ENCODE measurements at regions not wholly inside any gene's neighbourhood (a gene's known extent, or its start where the extent isn't known, plus 50 kb on each side); places are given as distances from the start of the nearest gene placed in this dataset.

DNA sequence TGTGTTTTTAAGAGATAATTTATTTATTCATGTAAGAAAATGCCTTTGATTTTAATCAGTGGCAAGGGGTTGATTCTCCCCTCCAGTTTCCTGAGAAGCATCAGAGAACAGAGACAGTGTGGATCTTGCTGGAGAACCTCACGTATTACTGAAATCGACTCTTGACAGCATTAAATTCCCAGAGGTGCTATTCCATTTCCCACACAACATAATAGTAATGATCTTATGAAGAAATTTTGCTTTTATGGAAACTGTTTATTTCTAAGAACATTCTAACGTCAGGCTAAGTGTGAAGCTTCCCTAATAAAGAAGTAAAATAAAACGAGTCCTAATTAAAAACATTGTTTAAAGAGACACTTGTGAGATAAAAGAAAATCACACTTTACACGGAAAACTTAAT is 293.1 kb upstream of the NRP1 start:
- Histone ChIP-seq H3K27ac (ENCODE audit: low read depth, low read length) (no peak overlapping the region), H3K79me2 (ENCODE audit: control insufficient read depth, low read length) (no peaks in the 10 kb centered on the region), H3F3A (ENCODE audit: control insufficient read depth, insufficient read depth) (no peaks in the 10 kb centered on the region), H3K9me3 (ENCODE audit: control insufficient read depth, insufficient read depth, low read length) (no peaks in the 10 kb centered on the region), H3K4me2 (ENCODE audit: low read length) (no peak overlapping the region), H3K4me1 (ENCODE audit: control insufficient read depth, low read length) (no peaks in the 10 kb centered on the region), H4K20me1 (ENCODE audit: control insufficient read depth, insufficient read depth, low read depth, low read length) (no peaks in the 10 kb centered on the region), H3K36me3 (ENCODE audit: control insufficient read depth, low read length) (no peaks in the 10 kb centered on the region), H3K4me3 (ENCODE audit: low read length) (no peak overlapping the region), H3K9me2 (replicated peaks; ENCODE audit: control insufficient read depth, low read length) (no peaks in the 10 kb centered on the region), H3K27me3 (ENCODE audit: control insufficient read depth, low read length) (no peaks in the 10 kb centered on the region)
- TF ChIP-seq, protein P1, sequence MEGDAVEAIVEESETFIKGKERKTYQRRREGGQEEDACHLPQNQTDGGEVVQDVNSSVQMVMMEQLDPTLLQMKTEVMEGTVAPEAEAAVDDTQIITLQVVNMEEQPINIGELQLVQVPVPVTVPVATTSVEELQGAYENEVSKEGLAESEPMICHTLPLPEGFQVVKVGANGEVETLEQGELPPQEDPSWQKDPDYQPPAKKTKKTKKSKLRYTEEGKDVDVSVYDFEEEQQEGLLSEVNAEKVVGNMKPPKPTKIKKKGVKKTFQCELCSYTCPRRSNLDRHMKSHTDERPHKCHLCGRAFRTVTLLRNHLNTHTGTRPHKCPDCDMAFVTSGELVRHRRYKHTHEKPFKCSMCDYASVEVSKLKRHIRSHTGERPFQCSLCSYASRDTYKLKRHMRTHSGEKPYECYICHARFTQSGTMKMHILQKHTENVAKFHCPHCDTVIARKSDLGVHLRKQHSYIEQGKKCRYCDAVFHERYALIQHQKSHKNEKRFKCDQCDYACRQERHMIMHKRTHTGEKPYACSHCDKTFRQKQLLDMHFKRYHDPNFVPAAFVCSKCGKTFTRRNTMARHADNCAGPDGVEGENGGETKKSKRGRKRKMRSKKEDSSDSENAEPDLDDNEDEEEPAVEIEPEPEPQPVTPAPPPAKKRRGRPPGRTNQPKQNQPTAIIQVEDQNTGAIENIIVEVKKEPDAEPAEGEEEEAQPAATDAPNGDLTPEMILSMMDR (IDR thresholded peaks at IDR 0.05; ENCODE audit: low read depth, low read length, poor library complexity, severe bottlenecking), result no peak
- no peak for TF ChIP-seq EZH2phosphoT487 (IDR thresholded peaks at IDR 0.05; ENCODE audit: borderline replicate concordance, low read length)

DNA sequence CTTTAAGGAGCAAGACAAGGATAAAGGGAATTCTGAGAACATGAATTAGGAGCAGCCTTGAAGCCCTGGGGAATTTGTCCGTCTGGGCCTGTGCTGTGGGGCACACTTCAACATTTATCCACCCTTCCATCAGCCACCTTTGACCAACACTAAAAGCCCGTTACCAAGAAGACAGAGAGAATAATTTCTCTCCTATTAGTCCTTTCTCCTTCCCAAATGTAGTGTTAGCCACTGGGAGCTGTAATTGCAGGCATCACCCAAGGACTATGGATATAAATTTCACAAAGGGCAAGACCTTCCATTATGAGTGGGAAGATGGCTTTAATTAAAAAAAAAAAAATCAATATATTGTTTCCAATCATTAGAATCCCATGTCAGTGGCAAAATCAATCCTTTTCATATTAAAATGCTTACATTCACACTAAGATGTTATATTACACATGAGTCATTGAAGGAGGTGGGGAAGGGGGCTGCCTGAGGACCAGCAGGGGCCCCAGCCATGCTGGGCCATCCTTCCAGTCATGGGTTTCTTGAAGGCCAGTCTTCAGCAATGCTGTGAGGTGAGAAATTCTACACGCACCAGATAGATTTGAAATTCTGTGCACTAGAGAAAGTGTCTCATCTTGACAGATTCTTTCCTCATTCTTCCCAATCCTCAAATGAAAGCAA is 292.5 kb upstream of the NRP1 start:
- no peaks in the 10 kb centered on the region for H3K4me1 ChIP-seq (ENCODE audit: control insufficient read depth, low read length)
- TF ChIP-seq, protein P1 (IDR thresholded peaks at IDR 0.05; ENCODE audit: low read depth, low read length, poor library complexity, severe bottlenecking), result no peak
- TF ChIP-seq EZH2phosphoT487 (IDR thresholded peaks at IDR 0.05; ENCODE audit: borderline replicate concordance, low read length), result no peak
- H3K27me3 ChIP-seq (ENCODE audit: control insufficient read depth, low read length), result no peaks in the 10 kb centered on the region
- no peak overlapping the region for H3K4me2 ChIP-seq (ENCODE audit: low read length)
- H4K20me1 ChIP-seq (ENCODE audit: control insufficient read depth, insufficient read depth, low read depth, low read length), result no peaks in the 10 kb centered on the region
- H3K4me3 ChIP-seq (ENCODE audit: low read length), result no peak overlapping the region
- no peaks in the 10 kb centered on the region for H3K79me2 ChIP-seq (ENCODE audit: control insufficient read depth, low read length)
- no peaks in the 10 kb centered on the region for H3K36me3 ChIP-seq (ENCODE audit: control insufficient read depth, low read length)
- no peaks in the 10 kb centered on the region for H3F3A ChIP-seq (ENCODE audit: control insufficient read depth, insufficient read depth)
- H3K9me2 ChIP-seq (replicated peaks; ENCODE audit: control insufficient read depth, low read length), result no peaks in the 10 kb centered on the region
- H3K9me3 ChIP-seq (ENCODE audit: control insufficient read depth, insufficient read depth, low read length), result no peaks in the 10 kb centered on the region
- no peak overlapping the region for H3K27ac ChIP-seq (ENCODE audit: low read depth, low read length)

DNA sequence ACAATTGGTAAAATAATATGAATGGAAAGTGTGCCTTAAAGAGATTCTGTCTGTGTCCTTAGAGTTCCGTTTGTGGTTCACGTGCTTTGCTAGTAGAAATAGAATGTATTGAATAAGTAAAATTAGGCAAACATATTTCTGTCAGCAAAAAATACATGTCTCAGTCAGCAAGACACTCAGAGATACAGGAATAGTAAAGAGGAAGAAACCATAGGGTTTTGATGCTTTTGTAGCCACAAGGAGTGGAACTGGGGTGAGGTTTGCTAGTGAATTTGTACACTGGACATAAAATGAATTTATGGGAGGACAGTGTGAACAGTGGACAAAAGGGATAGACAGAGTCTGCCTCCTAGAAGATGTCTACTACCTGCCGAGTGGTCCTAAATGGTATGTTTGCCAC is 289.2 kb upstream of the NRP1 start:
- H3K9me3 ChIP-seq (ENCODE audit: control insufficient read depth, insufficient read depth, low read length), result no peaks in the 10 kb centered on the region; the same call in 1 of the 2 replicates
- H3K27me3 ChIP-seq (ENCODE audit: control insufficient read depth, low read length), result no peaks in the 10 kb centered on the region
- no peaks in the 10 kb centered on the region for H3K4me1 ChIP-seq (ENCODE audit: control insufficient read depth, low read length)
- H3K9me2 ChIP-seq (replicated peaks; ENCODE audit: control insufficient read depth, low read length), result no peaks in the 10 kb centered on the region
- H4K20me1 ChIP-seq (ENCODE audit: control insufficient read depth, insufficient read depth, low read depth, low read length), result no peaks in the 10 kb centered on the region
- TF ChIP-seq, protein P1 (IDR thresholded peaks at IDR 0.05; ENCODE audit: low read depth, low read length, poor library complexity, severe bottlenecking), result no peak
- TF ChIP-seq EZH2phosphoT487 (IDR thresholded peaks at IDR 0.05; ENCODE audit: borderline replicate concordance, low read length), result no peak
- H3K4me2 ChIP-seq (ENCODE audit: low read length), result no peak overlapping the region
- no peaks in the 10 kb centered on the region for H3K36me3 ChIP-seq (ENCODE audit: control insufficient read depth, low read length)
- H3K4me3 ChIP-seq (ENCODE audit: low read length), result no peak overlapping the region
- H3F3A ChIP-seq (ENCODE audit: control insufficient read depth, insufficient read depth), result no peaks in the 10 kb centered on the region
- H3K79me2 ChIP-seq (ENCODE audit: control insufficient read depth, low read length), result no peaks in the 10 kb centered on the region
- H3K27ac ChIP-seq (ENCODE audit: low read depth, low read length), result no peak overlapping the region
